BJ (cell line): ENCODE measurements at regions not wholly inside any gene's neighbourhood (a gene's known extent, or its start where the extent isn't known, plus 50 kb on each side); places are given as distances from the start of the nearest gene placed in this dataset.

Experiments
- CTCF ChIA-PET: fragments of 350-600 bp; formaldehyde crosslinking; extraction: SDS; loops from one replicate; lab custom pipeline; 2021; ENCODE audit warnings: antibody characterized with exemption, inconsistent platforms; lab: Yijun Ruan, JAX
- POLR2A ChIA-PET: fragments of 300-600 bp; sonication (Branson Sonifier 250); formaldehyde crosslinking; extraction: SDS; loops from one replicate; lab custom pipeline; 2021; ENCODE audit warnings: antibody characterized with exemption; lab: Charles Lee
- DNase-seq: peaks from one replicate; pipeline ENCODE4 v3.0.0-alpha.2; 2011; ENCODE audit warnings: low read depth
- H3K27me3 ChIP-seq: 2 replicates; pipeline ENCODE4 v1.6.0; 2011; ENCODE audit warnings: low read length; ENCODE audit not compliant: control insufficient read depth, insufficient read depth
- H3K36me3 ChIP-seq: 2 replicates; pipeline ENCODE4 v1.5.1; 2011; ENCODE audit warnings: low read length; ENCODE audit not compliant: control insufficient read depth, insufficient read depth
- H3K4me3 ChIP-seq: 2 replicates; pipeline ENCODE4 v1.5.1; 2011; ENCODE audit warnings: low read depth, mild to moderate bottlenecking, control low read depth, low read length
- TF ChIP-seq, protein P1 (sequence below): IDR thresholded peaks from 2 replicates; pipeline ENCODE4 v1.5.1; 2011; ENCODE audit warnings: low read depth, mild to moderate bottlenecking, control low read depth, inconsistent platforms, low read length, moderate library complexity; ENCODE audit not compliant: insufficient read depth

DNA sequence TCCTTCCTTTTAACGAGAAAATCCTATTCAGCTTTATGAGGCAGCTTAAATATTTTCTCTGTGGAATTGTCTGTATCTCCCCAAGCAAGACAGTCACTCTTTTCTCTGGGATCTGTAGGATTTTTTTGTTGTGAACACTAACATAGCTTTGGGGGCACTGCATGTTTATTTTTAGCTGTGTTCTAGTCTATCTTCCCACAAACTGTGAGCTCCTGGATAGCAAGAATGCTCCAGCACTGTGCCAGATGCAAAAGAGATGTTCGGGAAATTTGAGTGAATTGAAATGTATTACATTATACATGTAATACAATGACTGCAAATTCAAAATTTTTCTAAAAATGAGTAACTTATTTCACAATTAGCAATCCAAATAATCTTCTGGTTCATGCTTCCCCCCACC, 282.2 kb downstream of the PLPP3 start:
- no peak for DNase-seq

DNA sequence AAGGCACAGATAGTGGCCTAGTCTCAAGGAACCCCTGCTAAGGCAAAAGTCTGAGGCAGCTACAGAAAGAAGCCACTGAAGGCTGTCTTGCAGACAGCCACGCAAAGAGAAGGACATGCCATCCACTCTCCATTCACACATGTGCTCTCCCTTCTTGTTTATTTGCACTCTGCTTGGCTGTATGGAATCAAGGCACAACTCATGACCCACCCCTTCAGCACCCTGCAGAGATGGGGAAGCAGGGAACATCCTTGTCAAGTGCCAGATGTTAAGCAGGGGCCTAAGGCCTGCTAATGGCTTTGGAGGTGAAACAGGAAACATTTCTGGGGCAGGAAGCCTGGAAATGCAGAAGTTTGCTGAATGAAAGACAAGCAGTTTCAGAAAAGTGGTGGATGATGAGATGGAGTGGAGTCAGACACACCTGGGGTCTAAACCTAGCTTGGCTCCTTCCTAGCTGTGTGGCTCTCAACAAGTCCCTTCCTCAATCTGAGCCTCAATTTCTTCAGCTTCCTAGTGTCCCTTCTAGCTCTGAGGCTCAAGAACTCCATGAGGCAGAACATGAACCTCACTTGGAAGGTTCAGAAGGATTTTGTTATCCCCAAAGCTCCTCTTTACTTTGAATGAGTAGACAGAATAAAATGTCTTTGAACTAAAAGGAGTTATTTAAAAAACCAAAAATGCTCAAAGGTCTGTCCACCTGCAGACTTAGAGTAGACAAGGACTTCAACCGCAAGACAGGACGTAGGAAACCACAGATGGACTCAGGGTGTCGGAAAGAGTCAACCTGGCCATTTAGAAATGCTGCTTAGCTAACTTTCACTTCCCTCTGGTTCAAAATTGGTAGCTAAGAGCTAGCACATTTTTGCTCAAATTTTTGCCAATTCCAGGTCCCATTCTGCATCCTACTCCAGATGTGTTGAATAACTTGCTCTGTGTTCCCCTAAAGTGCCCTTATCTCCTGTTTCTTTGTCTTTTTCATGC, 283.1 kb downstream of the PLPP3 start:
- CTCF ChIA-PET: no interaction called here
- peaks cover 2% of the 10 kb centered on the region for H3K27me3 ChIP-seq
- DNase-seq: no peak
- TF ChIP-seq, protein P1, sequence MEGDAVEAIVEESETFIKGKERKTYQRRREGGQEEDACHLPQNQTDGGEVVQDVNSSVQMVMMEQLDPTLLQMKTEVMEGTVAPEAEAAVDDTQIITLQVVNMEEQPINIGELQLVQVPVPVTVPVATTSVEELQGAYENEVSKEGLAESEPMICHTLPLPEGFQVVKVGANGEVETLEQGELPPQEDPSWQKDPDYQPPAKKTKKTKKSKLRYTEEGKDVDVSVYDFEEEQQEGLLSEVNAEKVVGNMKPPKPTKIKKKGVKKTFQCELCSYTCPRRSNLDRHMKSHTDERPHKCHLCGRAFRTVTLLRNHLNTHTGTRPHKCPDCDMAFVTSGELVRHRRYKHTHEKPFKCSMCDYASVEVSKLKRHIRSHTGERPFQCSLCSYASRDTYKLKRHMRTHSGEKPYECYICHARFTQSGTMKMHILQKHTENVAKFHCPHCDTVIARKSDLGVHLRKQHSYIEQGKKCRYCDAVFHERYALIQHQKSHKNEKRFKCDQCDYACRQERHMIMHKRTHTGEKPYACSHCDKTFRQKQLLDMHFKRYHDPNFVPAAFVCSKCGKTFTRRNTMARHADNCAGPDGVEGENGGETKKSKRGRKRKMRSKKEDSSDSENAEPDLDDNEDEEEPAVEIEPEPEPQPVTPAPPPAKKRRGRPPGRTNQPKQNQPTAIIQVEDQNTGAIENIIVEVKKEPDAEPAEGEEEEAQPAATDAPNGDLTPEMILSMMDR: no peak
- POLR2A ChIA-PET: no interaction called here
- H3K36me3 ChIP-seq: no peaks in the 10 kb centered on the region
- no peak overlapping the region for H3K4me3 ChIP-seq

More for the DNA sequence above, 282.2 kb downstream of the PLPP3 start:
- POLR2A ChIA-PET: no interaction called here
- H3K36me3 ChIP-seq: no peaks in the 10 kb centered on the region
- H3K4me3 ChIP-seq: no peak overlapping the region
- H3K27me3 ChIP-seq: peaks cover 2% of the 10 kb centered on the region
- TF ChIP-seq, protein P1: no peak
- CTCF ChIA-PET: no interaction called here

DNA sequence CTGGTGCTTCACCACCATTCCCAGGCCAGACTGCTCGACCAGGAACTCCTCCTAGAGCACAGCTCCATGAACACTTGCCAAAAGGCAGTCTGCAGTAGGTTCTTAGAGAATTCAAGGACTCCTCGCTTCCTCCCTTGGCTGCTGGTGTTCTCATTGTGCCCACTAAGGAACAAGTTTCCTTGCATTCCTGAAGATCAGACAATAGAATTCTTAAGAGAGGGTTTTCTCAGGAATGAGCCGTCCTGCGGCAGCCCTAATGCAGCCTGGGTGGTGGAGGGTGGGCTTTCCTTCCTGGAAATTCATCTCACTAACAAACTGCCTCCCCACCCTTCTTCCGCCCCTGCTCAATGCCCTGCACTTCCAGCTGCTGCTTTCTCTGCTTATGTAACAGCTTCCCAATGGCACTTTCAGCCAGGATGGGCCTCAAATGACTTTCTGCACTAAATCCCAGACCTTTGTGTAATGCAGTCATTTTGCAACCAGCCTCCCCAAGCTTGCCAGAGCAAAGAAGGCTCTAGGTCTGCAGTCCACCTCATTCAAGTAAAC, 287.9 kb downstream of the PLPP3 start:
- POLR2A ChIA-PET: no interaction called here
- no peak for DNase-seq
- H3K4me3 ChIP-seq: no peak overlapping the region
- H3K27me3 ChIP-seq: peaks cover 2% of the 10 kb centered on the region
- CTCF ChIA-PET: interaction anchor here (1.3 kb wide), 1 partner anchor 286 kb away, joined by 4 read pairs; no protein-coding TSS in a partner anchor
- no peaks in the 10 kb centered on the region for H3K36me3 ChIP-seq
- TF ChIP-seq, protein P1: no peak

DNA sequence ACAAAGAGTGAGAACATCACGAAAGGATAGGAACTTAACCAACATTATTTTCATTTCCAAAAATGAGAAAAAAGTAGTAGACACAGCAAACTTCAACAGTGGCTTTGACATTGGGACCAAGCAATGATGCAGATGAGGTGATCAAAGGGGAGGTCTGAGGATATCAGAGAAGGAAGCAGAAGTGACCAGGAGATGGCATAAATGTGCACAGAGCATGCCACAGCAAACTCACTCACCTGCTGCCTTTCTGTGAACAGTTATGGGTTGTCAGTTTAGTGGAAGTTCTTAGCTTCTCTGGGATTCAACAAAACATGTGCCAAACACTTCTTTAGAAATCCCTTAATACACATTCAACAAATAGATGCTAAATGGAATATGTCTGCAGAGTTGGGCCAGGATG, 290.1 kb downstream of the PLPP3 start:
- H3K36me3 ChIP-seq: no peaks in the 10 kb centered on the region
- no peak for DNase-seq
- TF ChIP-seq, protein P1: no peak
- ChIA-PET CTCF (no interaction called here), POLR2A (no interaction called here)
- H3K4me3 ChIP-seq: no peak overlapping the region
- H3K27me3 ChIP-seq: no peaks in the 10 kb centered on the region

DNA sequence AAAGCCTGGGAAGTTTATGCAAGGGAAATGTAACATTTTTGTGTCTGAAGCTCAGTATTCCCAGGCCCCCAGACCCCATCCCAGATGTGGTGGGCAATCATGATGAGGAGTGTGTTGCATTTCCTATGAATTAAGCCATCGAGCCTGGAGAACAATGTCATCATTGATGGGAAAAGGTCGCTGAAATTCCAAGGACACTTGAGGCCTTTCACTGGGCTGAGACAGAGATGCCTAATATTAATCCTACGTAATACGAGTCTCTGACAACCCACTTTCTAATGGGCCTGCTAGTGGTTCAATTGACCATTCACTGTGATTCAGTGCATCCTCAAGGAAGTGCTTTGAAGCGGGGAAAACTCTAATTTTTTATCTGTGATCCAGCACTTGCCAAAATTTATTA, 291.6 kb downstream of the PLPP3 start:
- ChIA-PET POLR2A (no interaction called here), CTCF (no interaction called here)
- TF ChIP-seq, protein P1: no peak
- Histone ChIP-seq H3K27me3 (no peaks in the 10 kb centered on the region), H3K4me3 (no peak overlapping the region), H3K36me3 (no peaks in the 10 kb centered on the region)
- DNase-seq: no peak
